B cell (primary cell): ENCODE measurements at regions not wholly inside any gene's neighbourhood (a gene's known extent, or its start where the extent isn't known, plus 50 kb on each side); places are given as distances from the start of the nearest gene placed in this dataset.

ENCODE experiments used
- ATAC-seq: fragments of 200-7000 bp; cut with Tn5 transposase; one replicate; pipeline ENCODE4 v1.10.0; 2021; ENCODE audit warnings: low read depth, mild to moderate bottlenecking, moderate number of reproducible peaks, moderate library complexity
- CTCF ChIA-PET: fragments of 350-600 bp; sonication (Branson Sonifier 250); formaldehyde crosslinking; loops from one replicate; lab custom pipeline; 2021; ENCODE audit warnings: antibody characterized with exemption, inconsistent platforms; lab: Charles Lee
- POLR2A ChIA-PET: fragments of 350-600 bp; sonication (Branson Sonifier 250); formaldehyde crosslinking; loops from one replicate; lab custom pipeline; 2021; ENCODE audit warnings: antibody characterized with exemption; lab: Charles Lee
- DNase-seq: peaks from one replicate; pipeline ENCODE4 v3.0.0; 2013
- H2AFZ ChIP-seq: 2 replicates; pipeline ENCODE4 v1.6.1; 2012; ENCODE audit warnings: mild to moderate bottlenecking, low read depth, low read length; ENCODE audit not compliant: insufficient read depth, poor library complexity, severe bottlenecking
- H3K27ac ChIP-seq, 2 donors: 1 replicate in 1 of 2; 2 replicates in 1 of 2; pipeline ENCODE4 v1.5.1; 2012 to 2013; ENCODE audit warnings: low read length in 2 of 2, mild to moderate bottlenecking in 2 of 2, moderate library complexity in 1 of 2
- H3K27me3 ChIP-seq, 4 experiments: fragments of 200-600 bp in 1 of 4; sonication (generic) in 1 of 4; replicated peaks in 1 of 4; 1 replicate in 2 of 4; 2 replicates in 2 of 4; pipeline versions ENCODE4 v1.6.1 to v1.7.0; 2013 to 2016; ENCODE audit warnings: low read length in 3 of 4, mild to moderate bottlenecking in 2 of 4, mixed read lengths in 1 of 4, moderate library complexity in 1 of 4; ENCODE audit not compliant: insufficient read depth in 4 of 4, control insufficient read depth in 3 of 4; ENCODE audit errors: control extremely low read depth in 1 of 4
- H3K36me3 ChIP-seq, 2 experiments: replicated peaks in 1 of 2; 1 replicate in 1 of 2; 2 replicates in 1 of 2; pipeline versions ENCODE4 v1.6.1 to v1.7.1; 2013; ENCODE audit warnings: low read length in 1 of 2; ENCODE audit not compliant: insufficient read depth in 2 of 2, control insufficient read depth in 1 of 2; ENCODE audit errors: control extremely low read depth in 1 of 2, extremely low read depth in 1 of 2
- H3K4me1 ChIP-seq, 2 donors: fragments of 200-600 bp in 1 of 2; sonication (generic) in 1 of 2; 1 replicate in 1 of 2; 2 replicates in 1 of 2; pipeline versions ENCODE4 v1.5.1 to v1.6.1; 2013 to 2017; ENCODE audit warnings: low read length in 2 of 2; ENCODE audit not compliant: control insufficient read depth in 2 of 2, insufficient read depth in 2 of 2
- H3K4me2 ChIP-seq: replicated peaks from 2 replicates; pipeline ENCODE3; 2012; ENCODE audit warnings: mild to moderate bottlenecking, low read depth, low read length; ENCODE audit not compliant: poor library complexity, severe bottlenecking
- H3K4me3 ChIP-seq, 5 experiments: fragments of 200-600 bp in 1 of 5; sonication (generic) in 1 of 5; 1 replicate in 3 of 5; 2 replicates in 2 of 5; pipeline versions ENCODE4 v1.5.1 to v1.7.0; 2011 to 2016; ENCODE audit warnings: low read length in 4 of 5, mild to moderate bottlenecking in 4 of 5, low read depth in 2 of 5, control low read depth in 1 of 5, moderate library complexity in 1 of 5; ENCODE audit not compliant: insufficient read depth in 1 of 5; ENCODE audit errors: control extremely low read depth in 1 of 5, extremely low read depth in 1 of 5
- H3K79me2 ChIP-seq: fragments of 200-600 bp; sonication (generic); one replicate; pipeline ENCODE4 v1.6.0; 2016; ENCODE audit warnings: low read length; ENCODE audit not compliant: control insufficient read depth, insufficient read depth
- H3K9ac ChIP-seq: fragments of 200-600 bp; sonication (generic); 2 replicates; pipeline ENCODE4 v1.6.1; 2017; ENCODE audit warnings: mild to moderate bottlenecking, low read length, moderate library complexity
- H3K9me3 ChIP-seq, 3 donors: one replicate each; pipeline versions ENCODE4 v1.6.1 to v1.7.1; 2013; ENCODE audit warnings: low read length in 2 of 3; ENCODE audit not compliant: control insufficient read depth in 2 of 3, insufficient read depth in 1 of 3; ENCODE audit errors: control extremely low read depth in 1 of 3
- H4K20me1 ChIP-seq: 2 replicates; pipeline ENCODE4 v1.6.0; 2012; ENCODE audit warnings: mild to moderate bottlenecking, low read length; ENCODE audit not compliant: insufficient read depth, control insufficient read depth, poor library complexity, severe bottlenecking
- H3K27ac Mint-ChIP-seq: one replicate; pipeline ENCODE4 v1.8.0; 2021; ENCODE audit warnings: mixed read lengths
- H3K27me3 Mint-ChIP-seq: one replicate; pipeline ENCODE4 v1.8.0; 2021; ENCODE audit warnings: mixed read lengths
- H3K4me1 Mint-ChIP-seq: one replicate; pipeline ENCODE4 v1.8.0; 2021; ENCODE audit warnings: mixed read lengths
- H3K4me3 Mint-ChIP-seq: one replicate; pipeline ENCODE4 v1.8.0; 2021; ENCODE audit warnings: mixed read lengths
- H3K9me3 Mint-ChIP-seq: one replicate; pipeline ENCODE4 v1.8.0; 2022; ENCODE audit warnings: mixed read lengths; ENCODE audit not compliant: insufficient read depth
- CTCF ChIP-seq: fragments of 200-600 bp; IDR thresholded peaks from one replicate; pipeline ENCODE4 v1.8.0; 2022; ENCODE audit warnings: antibody characterized with exemption, mild to moderate bottlenecking
- EZH2 ChIP-seq: IDR thresholded peaks from 2 replicates; pipeline ENCODE4 v1.6.1; 2012; ENCODE audit warnings: borderline replicate concordance, low read depth, mild to moderate bottlenecking, moderate library complexity, low read length; ENCODE audit not compliant: insufficient read depth, poor library complexity, severe bottlenecking
- WGBS: methylation state at CpG from one replicate; pipeline ENCODE4 v1.1.5; 2013; ENCODE audit warnings: missing lambda C conversion rate; ENCODE audit not compliant: insufficient coverage; 5-methylcytosine and 5-hydroxymethylcytosine counted together
- intact Hi-C: fragments of 100-400 bp; cut with micrococcal nuclease; formaldehyde crosslinking; loops from one replicate; pipeline ENCODE4 v1.10.0; 2022

- peaks cover 54% of the 10 kb centered on the region for H3K27me3 Mint-ChIP-seq
- CTCF ChIA-PET = no interaction called here
- no peak overlapping the region for H3K4me3 Mint-ChIP-seq
- H3K4me1 Mint-ChIP-seq = no peaks in the 10 kb centered on the region
- no peak for ATAC-seq
- H3K9ac ChIP-seq = no peak overlapping the region
- WGBS = 63% methylated on average over 1 of the region's 2 CpGs
- peaks cover 0 to 10% (median 2%) of the 10 kb centered on the region in 4 experiments for H3K27me3 ChIP-seq
- no peaks in the 10 kb centered on the region for H3K4me1 ChIP-seq
- peaks cover 0 to 1% (median 0%) of the 10 kb centered on the region in 3 donors for H3K9me3 ChIP-seq
- no peak overlapping the region for H3K27ac ChIP-seq
- H3K27ac Mint-ChIP-seq = no peak overlapping the region
- no peak overlapping the region for H2AFZ ChIP-seq
- POLR2A ChIA-PET = no interaction called here
- TF ChIP-seq EZH2 (no peak), CTCF (no peak)
- DNase-seq = no peak
- intact Hi-C loops = no loop called here
- no peaks in the 10 kb centered on the region for H3K79me2 ChIP-seq
- H3K4me3 ChIP-seq = no peak overlapping the region
- H3K9me3 Mint-ChIP-seq = no peaks in the 10 kb centered on the region
- H4K20me1 ChIP-seq = no peaks in the 10 kb centered on the region
- no peaks in the 10 kb centered on the region for H3K36me3 ChIP-seq
- no peak overlapping the region for H3K4me2 ChIP-seq
Observed at GRCh38 chr14:61196034-61196433, 85.1 kb downstream of the TMEM30B start.

- TF ChIP-seq CTCF (no peak), EZH2 (no peak)
- DNase-seq = no peak
- intact Hi-C loops = no loop called here
Observed at GRCh38 chr14:61193476-61193875, 87.7 kb downstream of the TMEM30B start.

More at GRCh38 chr14:61193476-61193875, 87.7 kb downstream of the TMEM30B start:
- Histone ChIP-seq H3K4me3 (no peak overlapping the region), H3K9ac (no peak overlapping the region), H3K9me3 (peaks cover 0 to 4% (median 0%) of the 10 kb centered on the region in 3 donors), H3K27me3 (peaks cover 0 to 19% (median 15%) of the 10 kb centered on the region in 4 experiments), H2AFZ (no peak overlapping the region), H3K4me2 (no peak overlapping the region), H4K20me1 (no peaks in the 10 kb centered on the region), H3K79me2 (no peaks in the 10 kb centered on the region), H3K4me1 (peaks cover 0 to 9% of the 10 kb centered on the region in 2 donors), H3K27ac (no peak overlapping the region), H3K36me3 (no peaks in the 10 kb centered on the region)
- Mint-ChIP-seq H3K27ac (no peak overlapping the region), H3K4me1 (peaks cover 9% of the 10 kb centered on the region), H3K27me3 (peaks cover 60% of the 10 kb centered on the region), H3K4me3 (no peak overlapping the region), H3K9me3 (no peaks in the 10 kb centered on the region)
- POLR2A ChIA-PET = no interaction called here
- ATAC-seq = no peak
- 83% methylated on average over 1 of the region's 1 CpG for WGBS
- CTCF ChIA-PET = no interaction called here
